ENCODE measurements at regions not wholly inside any gene's neighbourhood (a gene's known extent, or its start where the extent isn't known, plus 50 kb on each side); places are given as distances from the start of the nearest gene placed in this dataset.
A peak's percentile ranks its signal among the peaks of the same experiment; 100 is the strongest.
"Not testable (repeated sequence)": the region's sequence is repeated elsewhere in the genome, so short reads cannot be mapped to it uniquely, and the experiment has no call there.

DNA sequence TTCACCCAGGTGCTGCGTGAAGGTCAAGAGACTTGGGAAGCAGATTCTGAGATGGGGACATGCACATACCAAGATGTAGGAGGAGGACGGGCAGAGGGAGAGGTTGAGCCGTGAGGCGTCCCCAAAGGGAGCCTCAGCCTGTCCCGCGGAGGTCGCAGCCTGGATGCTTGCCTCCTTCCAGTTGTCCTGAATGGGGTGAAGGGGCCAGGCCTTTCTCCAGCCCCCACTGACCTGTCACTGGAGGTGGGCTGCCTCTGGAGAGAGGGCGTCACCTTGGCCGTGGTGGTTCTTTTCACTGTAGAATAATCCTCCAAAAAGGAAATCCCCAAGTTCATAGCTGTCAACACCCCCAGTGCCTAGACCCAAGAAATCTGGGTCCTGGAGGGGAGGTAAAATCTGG lies 283.0 kb upstream of the VSTM2A start:
- Mint-ChIP-seq H3K36me3 (ENCODE audit: low read depth) (no peaks in the 10 kb centered on the region), H3K27ac (no peak overlapping the region), H3K9me3 (no peaks in the 10 kb centered on the region), H3K4me3 (no peak overlapping the region), H3K27me3 (ENCODE audit: low read depth) (no peaks in the 10 kb centered on the region), H3K4me1 (no peaks in the 10 kb centered on the region)
- TF ChIP-seq, protein P1, sequence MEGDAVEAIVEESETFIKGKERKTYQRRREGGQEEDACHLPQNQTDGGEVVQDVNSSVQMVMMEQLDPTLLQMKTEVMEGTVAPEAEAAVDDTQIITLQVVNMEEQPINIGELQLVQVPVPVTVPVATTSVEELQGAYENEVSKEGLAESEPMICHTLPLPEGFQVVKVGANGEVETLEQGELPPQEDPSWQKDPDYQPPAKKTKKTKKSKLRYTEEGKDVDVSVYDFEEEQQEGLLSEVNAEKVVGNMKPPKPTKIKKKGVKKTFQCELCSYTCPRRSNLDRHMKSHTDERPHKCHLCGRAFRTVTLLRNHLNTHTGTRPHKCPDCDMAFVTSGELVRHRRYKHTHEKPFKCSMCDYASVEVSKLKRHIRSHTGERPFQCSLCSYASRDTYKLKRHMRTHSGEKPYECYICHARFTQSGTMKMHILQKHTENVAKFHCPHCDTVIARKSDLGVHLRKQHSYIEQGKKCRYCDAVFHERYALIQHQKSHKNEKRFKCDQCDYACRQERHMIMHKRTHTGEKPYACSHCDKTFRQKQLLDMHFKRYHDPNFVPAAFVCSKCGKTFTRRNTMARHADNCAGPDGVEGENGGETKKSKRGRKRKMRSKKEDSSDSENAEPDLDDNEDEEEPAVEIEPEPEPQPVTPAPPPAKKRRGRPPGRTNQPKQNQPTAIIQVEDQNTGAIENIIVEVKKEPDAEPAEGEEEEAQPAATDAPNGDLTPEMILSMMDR (IDR thresholded peaks at IDR 0.05; ENCODE audit: unreplicated experiment in 3 of 3), result no peak

DNA sequence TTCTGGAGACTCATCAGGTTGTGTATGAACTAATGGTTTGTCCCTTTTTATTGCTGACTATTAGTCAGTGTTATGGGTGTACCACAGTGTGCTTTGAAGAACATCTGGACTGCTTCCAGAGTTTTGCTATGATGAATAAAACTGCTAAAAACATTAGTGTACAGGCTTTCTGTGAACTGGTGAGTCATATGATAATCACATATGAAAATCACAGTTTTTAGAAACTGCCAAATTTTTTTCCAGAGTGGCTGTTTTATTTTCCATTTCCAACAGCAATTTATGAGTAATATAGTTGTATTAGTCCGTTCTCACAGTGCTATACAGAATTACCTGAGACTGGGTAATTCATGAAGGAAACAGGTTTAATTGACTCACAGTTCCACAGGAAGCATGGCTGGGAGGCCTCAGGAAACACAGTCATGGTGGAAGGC lies 281.2 kb upstream of the VSTM2A start:
- no peaks in the 10 kb centered on the region for H3K36me3 Mint-ChIP-seq (ENCODE audit: low read depth)
- H3K4me1 Mint-ChIP-seq, result no peaks in the 10 kb centered on the region

DNA sequence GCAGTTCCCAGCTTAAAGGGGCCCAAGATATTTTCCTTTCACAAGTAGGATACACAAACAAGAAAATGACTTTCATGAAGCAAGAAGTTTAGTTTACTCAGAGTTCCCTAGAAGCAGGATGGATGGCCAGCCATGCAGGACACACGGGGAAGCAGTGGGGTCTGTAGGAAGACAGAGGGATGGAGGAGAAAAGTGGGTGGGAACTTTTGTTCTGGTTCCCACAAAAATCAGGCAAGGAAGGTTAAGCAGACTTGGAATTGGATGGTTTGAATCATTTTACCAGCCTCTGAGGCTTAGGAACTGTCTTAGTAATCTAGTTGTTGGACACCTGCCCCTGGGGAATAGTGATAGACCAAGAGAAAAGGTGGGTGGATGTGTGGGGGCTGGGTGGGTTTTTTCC lies 263.3 kb upstream of the VSTM2A start:
- Mint-ChIP-seq H3K36me3 (ENCODE audit: low read depth) (no peaks in the 10 kb centered on the region), H3K27me3 (ENCODE audit: low read depth) (peaks cover 3% of the 10 kb centered on the region), H3K4me3 (no peak overlapping the region), H3K9me3 (peaks cover 3% of the 10 kb centered on the region), H3K27ac (peak overlapping the region in 1 of 3 experiments; percentile 58), H3K4me1 (no peaks in the 10 kb centered on the region)
- TF ChIP-seq, protein P1 (IDR thresholded peaks at IDR 0.05; ENCODE audit: unreplicated experiment in 3 of 3), result no peak

More for the DNA sequence above, 281.2 kb upstream of the VSTM2A start:
- H3K27me3 Mint-ChIP-seq (ENCODE audit: low read depth), result no peaks in the 10 kb centered on the region
- TF ChIP-seq, protein P1 (IDR thresholded peaks at IDR 0.05; ENCODE audit: unreplicated experiment in 3 of 3), result no peak
- no peak overlapping the region for H3K27ac Mint-ChIP-seq
- H3K4me3 Mint-ChIP-seq, result no peak overlapping the region
- no peaks in the 10 kb centered on the region for H3K9me3 Mint-ChIP-seq

DNA sequence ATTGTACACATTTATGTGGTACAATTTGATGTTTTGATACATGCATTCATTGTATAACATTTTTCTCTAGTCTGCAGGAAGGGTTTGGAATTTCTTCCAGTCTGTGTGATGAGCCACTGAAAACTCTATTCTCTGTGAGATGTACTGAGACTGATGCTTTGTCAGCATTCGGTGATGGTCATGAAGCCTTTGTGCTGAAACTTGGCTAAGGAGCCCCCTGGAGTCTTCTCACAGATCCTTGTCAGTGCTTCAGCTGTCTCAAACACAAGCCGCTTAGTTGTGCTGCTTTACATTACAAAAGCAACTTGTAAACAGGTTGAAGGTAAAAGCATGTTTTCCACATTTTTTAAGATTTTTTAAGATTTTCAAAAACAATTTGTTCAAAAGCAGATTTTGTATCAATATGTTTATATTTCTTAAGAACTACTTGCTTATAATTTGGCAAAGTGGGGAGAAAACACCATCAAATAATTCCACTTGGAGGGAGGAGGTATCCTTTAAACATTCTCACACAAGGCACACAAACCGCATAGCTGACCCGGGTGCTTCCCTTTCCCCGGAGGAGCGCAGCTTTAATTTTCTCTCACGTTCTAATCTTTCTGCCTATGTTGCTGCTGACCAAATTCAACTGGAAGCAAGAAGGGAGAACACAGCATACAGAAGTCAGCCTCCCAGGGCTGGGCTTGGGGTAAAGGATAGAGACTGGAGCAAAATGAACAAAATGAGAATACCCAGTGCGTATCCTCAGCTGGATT lies 249.8 kb upstream of the VSTM2A start:
- TF ChIP-seq, protein P1 (IDR thresholded peaks at IDR 0.05; ENCODE audit: unreplicated experiment in 3 of 3), result no peak
- H3K4me1 Mint-ChIP-seq, result no peaks in the 10 kb centered on the region
- no peaks in the 10 kb centered on the region for H3K27me3 Mint-ChIP-seq (ENCODE audit: low read depth)
- H3K9me3 Mint-ChIP-seq, result peaks cover 10% of the 10 kb centered on the region
- H3K4me3 Mint-ChIP-seq, result no peak overlapping the region
- no peaks in the 10 kb centered on the region for H3K36me3 Mint-ChIP-seq (ENCODE audit: low read depth)
- H3K27ac Mint-ChIP-seq, result no peak overlapping the region

DNA sequence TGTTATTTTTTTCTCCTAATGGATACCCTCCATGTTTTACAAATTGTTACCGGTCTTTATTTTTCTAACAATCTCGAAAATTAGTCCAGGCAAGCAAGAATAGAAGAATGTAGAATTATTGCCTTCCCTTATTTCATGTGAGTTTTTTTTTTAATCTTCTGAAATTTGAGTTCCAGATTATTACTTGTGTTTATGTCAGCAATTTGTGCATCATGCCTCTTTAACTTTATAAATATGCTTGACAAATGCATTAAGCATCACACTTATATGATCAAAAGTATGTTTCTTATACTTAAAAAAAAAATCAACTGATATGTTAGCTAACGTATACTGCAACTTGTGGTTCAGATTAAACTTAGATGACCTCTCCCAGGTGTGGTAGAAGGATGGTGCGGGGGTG lies 242.7 kb upstream of the VSTM2A start:
- Mint-ChIP-seq H3K36me3 (ENCODE audit: low read depth) (no peaks in the 10 kb centered on the region), H3K4me1 (no peaks in the 10 kb centered on the region), H3K9me3 (peaks cover 3% of the 10 kb centered on the region), H3K27ac (no peak overlapping the region), H3K4me3 (no peak overlapping the region), H3K27me3 (ENCODE audit: low read depth) (no peaks in the 10 kb centered on the region)
- TF ChIP-seq, protein P1 (IDR thresholded peaks at IDR 0.05; ENCODE audit: unreplicated experiment in 3 of 3), result no peak

DNA sequence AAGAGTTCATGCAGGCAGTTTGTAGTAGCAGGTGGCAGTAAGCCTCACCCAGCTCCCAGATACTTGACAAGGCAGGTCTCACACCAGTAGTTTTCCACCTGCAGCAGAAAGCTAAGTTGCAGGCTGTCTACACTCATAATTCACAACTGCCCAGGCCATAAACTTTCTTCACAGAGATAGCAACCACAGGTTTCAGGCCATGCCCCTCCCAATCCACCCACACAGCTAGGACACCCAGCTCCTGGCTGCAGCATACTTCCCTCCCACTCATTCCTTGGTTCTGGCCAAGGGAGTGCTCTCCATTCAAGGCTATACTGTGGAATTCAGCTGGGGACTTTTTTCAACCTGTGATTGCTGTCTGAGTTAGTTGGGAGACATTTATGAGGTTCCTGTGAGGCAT lies 226.2 kb upstream of the VSTM2A start:
- not testable (repeated sequence) for H3K9me3 Mint-ChIP-seq; H3K36me3 Mint-ChIP-seq (ENCODE audit: low read depth); H3K27ac Mint-ChIP-seq; H3K4me3 Mint-ChIP-seq; H3K27me3 Mint-ChIP-seq (ENCODE audit: low read depth); H3K4me1 Mint-ChIP-seq
